ENCODE measurements at regions not wholly inside any gene's neighbourhood (a gene's known extent, or its start where the extent isn't known, plus 50 kb on each side); places are given as distances from the start of the nearest gene placed in this dataset.

GRCh38 chr15:98586066-98586465, 62.3 kb upstream of the IGF1R start:
- no peak overlapping the region for H3K27ac ChIP-seq
- DNase-seq = no peak
- no peaks in the 10 kb centered on the region for H3K36me3 ChIP-seq
- intact Hi-C loops (cut with DNase I) = no loop called here
- H3K9me3 ChIP-seq = no peaks in the 10 kb centered on the region
- 62 to 72% methylated on average over 3 of the region's 3 CpGs for WGBS, 2 donors
- TF ChIP-seq CTCF (IDR thresholded peaks at IDR 0.05) (no peak), POLR2A (IDR thresholded peaks at IDR 0.05) (no peak)
- H3K4me1 ChIP-seq = no peaks in the 10 kb centered on the region
- H3K27me3 ChIP-seq = peaks cover 0 to 96% (median 6%) of the 10 kb centered on the region in 4 donors
- H3K4me3 ChIP-seq = no peak overlapping the region

- Histone ChIP-seq H3K27me3 (peaks cover 0 to 60% (median 0%) of the 10 kb centered on the region in 4 donors), H3K36me3 (no peaks in the 10 kb centered on the region), H3K4me3 (no peak overlapping the region), H3K4me1 (peaks cover 0 to 7% (median 0%) of the 10 kb centered on the region in 3 donors), H3K9me3 (no peaks in the 10 kb centered on the region), H3K27ac (no peak overlapping the region)
- TF ChIP-seq POLR2A (IDR thresholded peaks at IDR 0.05) (no peak), CTCF (IDR thresholded peaks at IDR 0.05) (no peak)
- no peak for DNase-seq
- intact Hi-C loops (cut with DNase I) = no loop called here
- 60 to 75% methylated on average over 1 to 4 of the region's 12 CpGs for WGBS, 2 donors
These were observed 56.2 kb upstream of the IGF1R start for GRCh38 chr15:98592136-98592535.

GRCh38 chr15:98596131-98596530, 52.2 kb upstream of the IGF1R start:
- no peak overlapping the region for H3K4me3 ChIP-seq
- H3K36me3 ChIP-seq = no peaks in the 10 kb centered on the region
- no peak overlapping the region for H3K27ac ChIP-seq
- intact Hi-C loops (cut with DNase I) = no loop called here
- H3K4me1 ChIP-seq = peaks cover 4 to 28% (median 6%) of the 10 kb centered on the region in 3 donors
- no peak for DNase-seq
- TF ChIP-seq CTCF (IDR thresholded peaks at IDR 0.05) (no peak), POLR2A (IDR thresholded peaks at IDR 0.05) (no peak)
- H3K9me3 ChIP-seq = no peaks in the 10 kb centered on the region
- H3K27me3 ChIP-seq = peaks cover 0 to 23% (median 0%) of the 10 kb centered on the region in 4 donors
- WGBS, 2 donors = 81 to 85% methylated on average over 4 of the region's 4 CpGs

- intact Hi-C loops (cut with DNase I) = no loop called here
- H3K36me3 ChIP-seq = no peaks in the 10 kb centered on the region
- H3K27me3 ChIP-seq = peaks cover 0 to 17% (median 0%) of the 10 kb centered on the region in 4 donors
- 13 to 26% methylated on average over 6 of the region's 6 CpGs for WGBS, 2 donors
- TF ChIP-seq POLR2A (IDR thresholded peaks at IDR 0.05) = no peak
- TF ChIP-seq CTCF (IDR thresholded peaks at IDR 0.05) = no peak
- H3K4me1 ChIP-seq = peaks cover 4 to 28% (median 6%) of the 10 kb centered on the region in 3 donors
- no peaks in the 10 kb centered on the region for H3K9me3 ChIP-seq
- no peak for DNase-seq
- no peak overlapping the region for H3K27ac ChIP-seq
- H3K4me3 ChIP-seq = no peak overlapping the region
These were observed 51.4 kb upstream of the IGF1R start for GRCh38 chr15:98596885-98597392.

GRCh38 chr15:98597666-98598065, 50.7 kb upstream of the IGF1R start:
- DNase-seq = no peak
- WGBS, 2 donors = 19 to 37% methylated on average over 4 of the region's 4 CpGs
- Histone ChIP-seq H3K27ac (no peak overlapping the region), H3K36me3 (no peaks in the 10 kb centered on the region), H3K9me3 (no peaks in the 10 kb centered on the region), H3K27me3 (peaks cover 0 to 10% (median 0%) of the 10 kb centered on the region in 4 donors), H3K4me1 (peaks cover 4 to 28% (median 6%) of the 10 kb centered on the region in 3 donors), H3K4me3 (no peak overlapping the region)
- TF ChIP-seq CTCF (IDR thresholded peaks at IDR 0.05) = no peak
- TF ChIP-seq POLR2A (IDR thresholded peaks at IDR 0.05) = no peak
- intact Hi-C loops (cut with DNase I) = no loop called here

Small RNA genes in the stretch of these regions (small RNA-seq; reads per million reads assigned to genes)
- gene AC022523.2 = 0 reads per million in 4 donors
- gene RF00026 = 0 reads per million in 4 donors
- 0 reads per million in 4 donors for gene RNU6-1186P

Data from esophagus squamous epithelium (tissue), 5 donors.